ENCODE measurements at regions not wholly inside any gene's neighbourhood (a gene's known extent, or its start where the extent isn't known, plus 50 kb on each side); places are given as distances from the start of the nearest gene placed in this dataset.
"Not testable (repeated sequence)": the region's sequence is repeated elsewhere in the genome, so short reads cannot be mapped to it uniquely, and the experiment has no call there.

DNA sequence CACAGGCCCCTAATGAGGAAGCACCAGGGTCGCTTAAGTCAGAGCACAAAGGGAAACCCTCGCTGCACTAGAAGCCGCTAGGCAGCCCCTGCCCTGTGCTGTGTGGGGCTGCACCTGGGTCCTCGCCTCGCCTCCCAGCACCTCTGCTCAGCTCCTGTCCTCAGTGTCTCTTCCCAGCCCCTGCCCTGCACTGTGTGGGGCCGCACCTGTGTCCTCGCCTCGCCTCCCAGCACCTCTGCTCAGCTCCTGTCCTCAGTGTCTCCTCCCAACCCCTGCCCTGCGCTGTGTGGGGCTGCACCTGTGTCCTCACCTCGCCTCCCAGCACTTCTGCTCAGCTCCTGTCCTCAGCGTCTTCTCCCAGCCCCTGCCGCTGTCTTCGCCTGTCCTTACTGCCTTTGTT lies 342.8 kb downstream of the EIPR1 start:
- DNase-seq, result no peak

DNA sequence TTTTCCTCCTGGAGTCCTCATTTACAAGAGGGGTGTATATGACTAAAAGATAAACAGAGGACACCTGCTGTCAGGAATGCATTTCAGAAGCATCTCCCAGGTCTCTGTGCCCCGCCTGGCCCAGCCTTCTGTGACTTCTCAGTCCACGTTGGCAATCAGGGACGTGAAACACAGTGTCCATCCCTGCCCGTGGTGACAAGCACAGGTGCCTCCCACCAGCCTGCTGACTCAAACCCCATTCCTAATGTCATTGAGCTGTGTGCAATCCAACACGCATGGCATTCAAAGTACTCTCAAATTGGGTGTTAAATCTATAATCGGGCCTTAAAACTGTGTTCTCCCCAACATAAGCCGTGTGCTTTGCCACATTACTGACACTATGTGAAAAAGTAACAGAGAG lies 343.2 kb downstream of the EIPR1 start:
- DNase-seq, result no peak

DNA sequence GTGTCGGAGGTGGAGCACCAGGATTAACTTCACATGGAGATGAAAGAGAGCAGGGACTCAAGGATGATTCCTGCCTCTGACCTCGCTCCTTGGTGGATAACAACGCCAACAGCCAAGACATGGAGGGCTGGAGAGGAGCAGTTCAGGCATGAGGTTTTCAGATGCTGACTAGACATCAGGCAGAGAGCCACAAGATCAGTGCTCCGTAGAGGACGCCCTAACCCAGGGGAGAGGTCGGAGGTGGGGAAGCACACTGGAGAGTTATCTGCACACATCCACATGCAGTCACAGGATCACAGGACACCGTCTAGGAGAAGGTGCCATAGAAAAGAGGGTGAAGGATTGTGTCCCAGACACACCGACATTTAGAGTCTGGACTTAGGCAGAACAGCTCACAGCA lies 344.3 kb downstream of the EIPR1 start:
- no peak for DNase-seq

GRCh38 chr2:3030791-3031190 lies 346.8 kb downstream of the EIPR1 start:
- not testable (repeated sequence) for DNase-seq

DNA sequence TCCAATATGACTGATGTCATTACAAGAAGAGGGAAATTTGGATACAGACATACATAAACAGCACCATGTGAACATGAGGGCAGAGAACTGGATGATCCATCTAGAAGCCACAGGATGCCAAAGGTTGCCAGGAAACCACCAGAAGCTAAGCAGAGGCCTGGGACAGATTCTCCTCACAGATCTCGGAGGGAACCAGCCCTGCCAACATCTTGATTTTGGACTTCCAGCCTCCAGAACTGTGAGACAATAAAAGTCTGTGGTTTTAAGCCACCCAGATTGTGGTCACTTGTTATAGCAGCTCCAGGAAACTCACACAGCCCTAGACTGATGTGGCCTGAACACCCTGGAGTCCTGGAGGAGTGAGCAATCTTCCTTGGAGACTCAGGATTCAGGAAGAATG lies 351.6 kb downstream of the EIPR1 start:
- DNase-seq, result no peak

DNA sequence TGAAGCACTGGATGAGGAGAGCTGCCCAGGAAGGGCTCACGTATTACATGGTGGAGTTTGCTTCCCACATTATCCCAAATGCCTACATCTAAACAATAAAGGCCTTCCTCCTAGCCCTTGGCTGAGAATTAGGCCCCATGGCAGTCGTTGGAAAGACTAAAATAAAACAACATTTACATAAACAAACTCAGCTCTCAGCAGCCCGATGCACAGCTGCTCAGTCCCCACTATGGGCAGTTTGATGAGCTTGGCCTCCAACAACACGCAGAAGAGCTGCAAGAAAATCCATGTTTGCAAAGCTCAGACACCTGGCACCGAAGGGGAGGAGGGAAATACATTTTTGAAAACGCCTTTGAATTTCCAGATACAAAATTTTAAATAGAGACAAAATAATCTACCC lies 352.4 kb downstream of the EIPR1 start:
- no peak for DNase-seq

- DNase-seq, result no peak
These were observed 353.1 kb downstream of the EIPR1 start for GRCh38 chr2:3024401-3024935.

DNA sequence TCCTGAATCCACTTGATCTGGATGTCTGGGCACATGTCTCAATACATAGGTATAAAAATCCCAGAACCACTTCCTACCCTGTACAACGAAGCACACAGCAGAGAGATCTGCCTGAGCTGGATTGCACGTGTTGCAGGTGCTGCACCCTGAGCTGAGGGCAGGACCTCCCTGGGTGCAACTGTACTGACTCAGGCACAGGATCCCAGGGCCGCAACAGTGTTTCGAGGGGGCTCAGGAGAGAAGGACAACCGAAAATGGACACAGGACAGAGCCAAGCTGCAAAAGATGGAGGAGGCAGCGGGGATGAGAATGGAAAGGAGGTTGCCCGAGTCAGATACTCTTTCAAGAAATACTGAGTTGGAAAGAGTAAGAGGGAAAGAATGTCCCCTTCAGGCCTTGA lies 354.1 kb downstream of the EIPR1 start:
- DNase-seq, result no peak

GRCh38 chr2:3022841-3023372 lies 354.7 kb downstream of the EIPR1 start:
- no peak for DNase-seq

- DNase-seq, result no peak
These were observed 355.9 kb downstream of the EIPR1 start for GRCh38 chr2:3021720-3022119.

GRCh38 chr2:3010001-3010400 lies 367.6 kb downstream of the EIPR1 start:
- no peak for DNase-seq

DNA sequence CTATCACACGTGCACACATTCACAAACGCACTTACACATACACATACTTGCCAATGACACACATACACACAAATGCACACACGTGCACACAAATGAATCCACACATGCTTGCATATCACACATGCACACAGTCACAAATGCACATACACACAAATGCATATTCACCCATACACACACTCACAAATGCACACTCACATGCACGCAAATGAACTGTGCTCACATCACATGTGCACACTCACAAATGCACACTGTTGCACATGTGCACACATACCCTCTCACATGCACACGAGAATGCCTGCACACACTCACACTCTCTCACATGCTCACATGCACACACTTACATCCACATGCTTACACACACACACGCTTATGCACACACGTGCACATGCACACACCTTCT lies 368.1 kb downstream of the EIPR1 start:
- no peak for DNase-seq

DNA sequence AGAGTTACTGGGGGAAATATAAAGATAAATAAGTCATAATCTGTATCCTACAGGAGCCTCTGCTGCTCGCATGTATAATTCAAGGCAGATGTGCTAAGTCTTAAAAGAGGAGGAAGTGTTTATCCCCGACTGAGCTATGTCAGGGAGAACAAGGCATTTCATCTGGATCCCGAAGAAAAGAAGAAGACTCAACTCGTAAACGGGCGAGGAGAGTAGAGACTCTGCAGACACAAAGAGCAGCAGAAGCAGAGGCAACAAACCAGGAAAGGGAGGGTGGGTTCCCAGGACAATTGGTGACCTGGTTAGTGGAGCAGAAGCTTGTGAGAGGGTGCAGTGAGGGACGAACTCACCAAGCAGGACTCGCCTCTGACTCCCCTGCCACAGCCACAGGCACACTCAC lies 368.6 kb downstream of the EIPR1 start:
- no peak for DNase-seq

DNA sequence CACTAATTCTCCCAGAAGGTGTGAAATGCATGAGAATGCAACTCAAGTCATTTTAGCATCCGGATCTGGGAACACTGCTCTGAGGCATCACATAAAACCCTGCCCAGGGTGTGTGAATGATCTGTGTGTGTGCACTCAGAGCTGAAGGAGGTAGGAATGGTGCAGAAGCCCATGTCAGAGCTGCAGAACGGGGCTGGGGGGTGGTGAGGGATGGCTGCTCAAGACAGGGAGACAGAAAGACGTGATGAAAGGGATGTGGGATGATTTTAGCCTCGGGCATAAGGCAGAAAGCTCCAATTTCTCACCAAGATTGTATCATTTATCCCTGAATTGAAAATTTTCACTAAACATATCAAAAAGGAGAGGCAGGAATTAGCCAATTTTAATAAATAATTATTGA lies 369.1 kb downstream of the EIPR1 start:
- no peak for DNase-seq

DNA sequence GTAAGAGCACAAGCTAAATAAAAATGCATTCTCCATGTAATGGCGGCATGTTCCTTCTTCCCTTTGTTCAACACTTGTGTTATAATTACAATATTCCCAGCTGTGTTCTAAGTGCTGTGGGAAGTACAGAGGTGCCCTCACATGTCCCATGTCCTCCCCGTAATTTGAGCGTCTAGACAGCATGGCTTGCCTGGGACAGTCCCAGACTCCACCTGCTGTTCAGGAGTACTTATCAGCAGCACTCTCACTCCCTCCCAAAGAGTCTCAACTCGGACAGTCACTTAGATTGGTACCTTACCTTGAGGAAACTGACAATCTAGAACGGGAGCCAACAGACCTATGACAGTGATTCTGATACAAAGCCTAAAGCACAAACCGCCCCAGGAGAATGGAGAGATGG lies 370.5 kb downstream of the EIPR1 start:
- no peak for DNase-seq

DNA sequence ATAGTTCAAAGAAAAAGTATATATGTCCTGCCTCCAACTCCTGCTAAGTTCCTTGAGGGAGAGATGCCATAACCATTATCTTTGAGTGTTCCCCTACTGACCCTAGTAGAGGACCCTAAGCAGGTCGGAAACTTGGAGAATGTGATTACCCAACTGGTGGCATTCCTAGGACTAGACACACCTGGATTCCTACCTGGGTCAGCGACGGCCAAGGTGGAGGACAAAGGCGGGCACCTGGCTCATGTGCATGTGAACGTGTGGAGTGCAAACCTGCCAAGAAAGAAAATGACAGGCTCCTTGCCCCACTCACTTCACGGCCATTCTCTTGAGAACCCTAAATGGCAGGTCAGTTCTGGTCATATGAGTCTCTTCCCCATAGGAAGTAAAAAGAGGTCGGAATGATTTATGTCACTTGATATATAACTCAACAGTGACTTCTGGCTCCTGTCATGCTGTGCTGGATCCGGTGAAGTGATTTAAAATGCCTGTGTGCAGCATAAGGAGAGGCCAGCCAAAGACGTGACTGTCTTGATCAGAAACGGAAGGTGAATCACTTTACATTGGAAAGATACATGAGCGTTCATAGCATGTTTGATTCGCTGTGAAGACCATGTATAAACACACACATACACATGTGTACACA lies 371.6 kb downstream of the EIPR1 start:
- DNase-seq, result no peak

- no peak for DNase-seq
These were observed 375.7 kb downstream of the EIPR1 start for GRCh38 chr2:3001615-3002560.

DNA sequence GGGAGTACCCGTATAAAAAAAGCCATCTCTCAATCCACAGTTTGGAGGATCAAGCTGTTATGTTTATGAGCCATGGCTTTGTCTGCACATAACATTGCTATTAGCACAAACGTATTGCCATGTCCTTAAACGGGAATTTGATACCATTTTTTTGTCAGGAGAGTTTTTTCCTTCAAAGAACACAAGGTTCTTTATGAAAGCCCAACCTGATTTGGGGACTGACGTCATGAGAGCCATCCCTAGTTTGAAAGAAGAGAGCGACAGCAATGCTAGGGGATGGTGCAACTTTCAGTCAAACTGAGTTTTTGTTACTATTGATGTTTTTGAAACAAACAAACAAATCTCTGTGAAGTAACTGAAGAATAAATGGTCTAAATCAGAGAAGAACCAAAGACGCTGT lies 376.6 kb downstream of the EIPR1 start:
- no peak for DNase-seq

DNA sequence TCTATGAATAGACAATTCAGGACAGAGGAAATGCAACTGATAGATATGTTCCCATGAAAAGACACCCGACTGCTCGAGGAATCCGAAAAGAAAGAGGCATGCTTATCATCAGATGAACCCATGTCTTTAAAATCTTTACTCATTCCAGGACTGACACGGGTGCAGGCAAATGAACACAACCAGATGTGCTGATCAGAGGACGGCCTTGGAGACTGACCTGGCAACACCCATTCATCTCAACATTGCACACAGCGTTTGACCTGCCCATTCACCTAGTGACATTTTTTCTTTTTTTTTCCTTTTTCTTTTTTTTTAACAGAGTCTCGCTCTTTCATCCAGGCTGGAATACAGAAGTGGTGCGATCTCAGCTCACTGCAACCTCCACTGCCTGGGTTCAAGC lies 377.5 kb downstream of the EIPR1 start:
- no peak for DNase-seq

- DNase-seq, result no peak
These were observed 378.6 kb downstream of the EIPR1 start for GRCh38 chr2:2998971-2999370.

DNA sequence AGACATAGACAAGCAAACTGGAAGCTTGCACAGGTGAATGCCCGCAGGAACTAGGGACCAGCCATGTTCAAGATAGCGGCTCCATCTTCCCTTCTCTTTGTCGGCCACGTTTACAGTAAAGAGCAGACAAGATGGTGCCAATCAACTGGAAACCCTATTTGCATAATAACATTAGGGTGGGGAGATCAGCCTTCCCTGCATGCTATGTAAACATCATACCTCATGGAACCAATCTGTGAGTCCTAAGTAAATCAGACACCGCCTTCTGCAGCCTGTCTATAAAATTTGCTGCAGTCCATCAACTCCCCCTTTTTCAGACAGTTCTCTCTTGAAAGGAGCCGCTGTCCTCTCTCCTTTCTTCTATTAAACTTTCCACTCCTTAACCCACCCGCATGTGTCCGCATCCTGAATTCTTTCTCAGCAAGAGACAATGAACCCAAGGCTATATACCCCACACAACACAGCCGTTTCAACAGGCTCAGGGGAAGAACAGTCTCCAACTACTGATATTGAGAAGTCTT lies 384.4 kb downstream of the EIPR1 start:
- DNase-seq, result no peak

GRCh38 chr2:2992634-2993033 lies 385.0 kb downstream of the EIPR1 start:
- DNase-seq, result no peak

- no peak for DNase-seq
These were observed 392.6 kb downstream of the EIPR1 start for GRCh38 chr2:2985020-2985419.

- DNase-seq, result no peak
These were observed 396.6 kb downstream of the EIPR1 start for GRCh38 chr2:2981000-2981399.

Data from CD4-positive, alpha-beta T cell treated with Interferon gamma for 1 hour (primary cell).